Lower leg skin (tissue), 3 donors: ENCODE measurements at regions not wholly inside any gene's neighbourhood (a gene's known extent, or its start where the extent isn't known, plus 50 kb on each side); places are given as distances from the start of the nearest gene placed in this dataset.

Experiments used
- CTCF ChIP-seq, 3 donors: fragments of 450-650 bp; IDR thresholded peaks; one replicate each; pipeline ENCODE4 v1.5.1; 2016; ENCODE audit warnings: antibody characterized with exemption in 3 of 3, mild to moderate bottlenecking in 3 of 3, moderate library complexity in 2 of 3
- POLR2A ChIP-seq, 2 donors: fragments of 450-650 bp; IDR thresholded peaks; one replicate each; pipeline ENCODE4 v1.6.1; 2016 to 2017; ENCODE audit warnings: antibody characterized with exemption in 2 of 2, mild to moderate bottlenecking in 1 of 2, moderate library complexity in 1 of 2

GRCh38 chr16:17560548-17560947 is 89.8 kb upstream of the XYLT1 start:
- TF ChIP-seq POLR2A (IDR thresholded peaks at IDR 0.05) (no peak), CTCF (IDR thresholded peaks at IDR 0.05) (no peak)
